Fibroblast of mammary gland (primary cell): ENCODE measurements at regions not wholly inside any gene's neighbourhood (a gene's known extent, or its start where the extent isn't known, plus 50 kb on each side); places are given as distances from the start of the nearest gene placed in this dataset.

Experiments
- DNase-seq: peaks from one replicate; pipeline ENCODE4 v3.0.0-alpha.2; 2010; ENCODE audit warnings: low read depth
- H3K4me3 ChIP-seq: 2 replicates; pipeline ENCODE4 v1.5.1; 2011; ENCODE audit warnings: low read depth, mild to moderate bottlenecking, low read length, moderate library complexity; ENCODE audit not compliant: control insufficient read depth
- CTCF ChIP-seq: conservative IDR thresholded peaks from 2 replicates; pipeline ENCODE4 v1.5.1; 2011; ENCODE audit warnings: low read depth, low read length, inconsistent platforms; ENCODE audit not compliant: control insufficient read depth, insufficient read depth

- TF ChIP-seq CTCF: no peak
- no peak overlapping the region for H3K4me3 ChIP-seq
- DNase-seq: no peak
These were observed 989.3 kb upstream of the NOVA1 start for GRCh38 chr14:27587103-27587502.

- H3K4me3 ChIP-seq: no peak overlapping the region
- DNase-seq: no peak
- no peak for TF ChIP-seq CTCF
These were observed 1007.4 kb upstream of the NOVA1 start for GRCh38 chr14:27605282-27605681.

- H3K4me3 ChIP-seq: no peak overlapping the region
- no peak for DNase-seq
These were observed 1010.5 kb upstream of the NOVA1 start for GRCh38 chr14:27608377-27608776.

GRCh38 chr14:27612121-27612520, 1014.3 kb upstream of the NOVA1 start:
- TF ChIP-seq CTCF: no peak
- H3K4me3 ChIP-seq: no peak overlapping the region
- no peak for DNase-seq

More at GRCh38 chr14:27608377-27608776, 1010.5 kb upstream of the NOVA1 start:
- no peak for TF ChIP-seq CTCF

GRCh38 chr14:27613102-27613501, 1015.3 kb upstream of the NOVA1 start:
- TF ChIP-seq CTCF: no peak
- no peak for DNase-seq
- H3K4me3 ChIP-seq: no peak overlapping the region

- DNase-seq: no peak
- no peak overlapping the region for H3K4me3 ChIP-seq
- TF ChIP-seq CTCF: no peak
These were observed 1025.9 kb upstream of the NOVA1 start for GRCh38 chr14:27623782-27624181.
